GM13976 (cell line): ENCODE measurements at regions not wholly inside any gene's neighbourhood (a gene's known extent, or its start where the extent isn't known, plus 50 kb on each side); places are given as distances from the start of the nearest gene placed in this dataset.

Experiments used
- DNase-seq: peaks from one replicate; pipeline ENCODE4 v3.0.0; 2012; ENCODE audit warnings: low spot score
- in situ Hi-C: fragments of 300-500 bp; cut with MboI; formaldehyde crosslinking; loops from one replicate; pipeline ENCODE4 v1.12.0; 2022; ENCODE audit warnings: low sequenced_read_pairs, mixed read lengths, inconsistent platforms; ENCODE audit not compliant: unreplicated experiment
- TF ChIP-seq, protein P1 (sequence below): IDR thresholded peaks from 2 replicates; pipeline ENCODE4 v1.5.1; 2012; ENCODE audit warnings: borderline replicate concordance, mild to moderate bottlenecking; ENCODE audit not compliant: insufficient read depth; ENCODE audit errors: extremely low read depth, missing control alignments, control extremely low read depth

DNA sequence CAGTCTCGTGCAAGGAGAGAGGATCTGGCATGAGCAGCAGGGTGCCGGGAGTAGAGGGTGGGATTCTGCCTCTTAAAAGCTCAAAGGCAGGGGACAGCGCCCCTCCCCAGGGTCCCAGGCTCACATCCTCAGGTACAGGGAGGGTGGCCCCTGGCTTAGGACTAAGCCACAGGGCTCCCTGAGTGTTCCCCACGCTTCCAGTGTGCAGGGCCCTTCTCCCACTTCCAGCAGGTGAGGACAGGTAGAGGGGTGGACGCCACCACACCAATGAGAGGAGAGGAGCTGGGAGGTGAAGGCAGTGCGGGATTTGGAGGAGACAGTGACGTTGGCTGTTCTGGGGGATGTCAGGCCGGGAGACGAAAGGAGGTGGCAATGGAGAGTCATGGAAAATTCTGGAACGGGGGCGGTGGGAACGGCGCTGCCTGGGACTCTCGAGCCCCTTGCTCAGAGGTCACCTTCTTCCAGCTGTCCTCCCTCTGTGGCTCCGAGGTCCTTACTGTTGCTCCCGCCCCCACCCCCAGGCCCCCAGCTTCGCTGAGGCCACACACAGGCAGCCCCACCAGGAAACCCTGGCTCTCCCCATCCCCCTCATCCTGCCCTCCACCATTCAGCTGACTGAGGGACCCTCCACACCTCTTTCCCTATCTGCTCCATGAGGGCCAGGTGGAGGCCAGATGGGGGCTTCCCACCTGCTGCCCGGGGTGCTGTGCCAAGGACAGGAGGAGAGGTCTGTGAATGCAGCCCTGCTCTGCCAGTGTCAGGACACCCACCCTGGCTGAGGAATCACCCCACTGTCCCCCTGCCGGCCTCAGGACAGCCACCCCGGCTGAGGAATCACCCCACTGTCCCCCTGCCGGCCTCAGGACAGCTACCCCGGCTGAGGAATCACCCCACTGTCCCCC lies 57.7 kb upstream of the ACSF3 start:
- no peak for DNase-seq
- in situ Hi-C loops = no loop called here

GRCh38 chr16:89036776-89037175 lies 56.9 kb upstream of the ACSF3 start:
- no peak for DNase-seq
- TF ChIP-seq, protein P1, sequence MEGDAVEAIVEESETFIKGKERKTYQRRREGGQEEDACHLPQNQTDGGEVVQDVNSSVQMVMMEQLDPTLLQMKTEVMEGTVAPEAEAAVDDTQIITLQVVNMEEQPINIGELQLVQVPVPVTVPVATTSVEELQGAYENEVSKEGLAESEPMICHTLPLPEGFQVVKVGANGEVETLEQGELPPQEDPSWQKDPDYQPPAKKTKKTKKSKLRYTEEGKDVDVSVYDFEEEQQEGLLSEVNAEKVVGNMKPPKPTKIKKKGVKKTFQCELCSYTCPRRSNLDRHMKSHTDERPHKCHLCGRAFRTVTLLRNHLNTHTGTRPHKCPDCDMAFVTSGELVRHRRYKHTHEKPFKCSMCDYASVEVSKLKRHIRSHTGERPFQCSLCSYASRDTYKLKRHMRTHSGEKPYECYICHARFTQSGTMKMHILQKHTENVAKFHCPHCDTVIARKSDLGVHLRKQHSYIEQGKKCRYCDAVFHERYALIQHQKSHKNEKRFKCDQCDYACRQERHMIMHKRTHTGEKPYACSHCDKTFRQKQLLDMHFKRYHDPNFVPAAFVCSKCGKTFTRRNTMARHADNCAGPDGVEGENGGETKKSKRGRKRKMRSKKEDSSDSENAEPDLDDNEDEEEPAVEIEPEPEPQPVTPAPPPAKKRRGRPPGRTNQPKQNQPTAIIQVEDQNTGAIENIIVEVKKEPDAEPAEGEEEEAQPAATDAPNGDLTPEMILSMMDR = no peak
- in situ Hi-C loops = no loop called here

More for the DNA sequence above, 57.7 kb upstream of the ACSF3 start:
- TF ChIP-seq, protein P1 = no peak

DNA sequence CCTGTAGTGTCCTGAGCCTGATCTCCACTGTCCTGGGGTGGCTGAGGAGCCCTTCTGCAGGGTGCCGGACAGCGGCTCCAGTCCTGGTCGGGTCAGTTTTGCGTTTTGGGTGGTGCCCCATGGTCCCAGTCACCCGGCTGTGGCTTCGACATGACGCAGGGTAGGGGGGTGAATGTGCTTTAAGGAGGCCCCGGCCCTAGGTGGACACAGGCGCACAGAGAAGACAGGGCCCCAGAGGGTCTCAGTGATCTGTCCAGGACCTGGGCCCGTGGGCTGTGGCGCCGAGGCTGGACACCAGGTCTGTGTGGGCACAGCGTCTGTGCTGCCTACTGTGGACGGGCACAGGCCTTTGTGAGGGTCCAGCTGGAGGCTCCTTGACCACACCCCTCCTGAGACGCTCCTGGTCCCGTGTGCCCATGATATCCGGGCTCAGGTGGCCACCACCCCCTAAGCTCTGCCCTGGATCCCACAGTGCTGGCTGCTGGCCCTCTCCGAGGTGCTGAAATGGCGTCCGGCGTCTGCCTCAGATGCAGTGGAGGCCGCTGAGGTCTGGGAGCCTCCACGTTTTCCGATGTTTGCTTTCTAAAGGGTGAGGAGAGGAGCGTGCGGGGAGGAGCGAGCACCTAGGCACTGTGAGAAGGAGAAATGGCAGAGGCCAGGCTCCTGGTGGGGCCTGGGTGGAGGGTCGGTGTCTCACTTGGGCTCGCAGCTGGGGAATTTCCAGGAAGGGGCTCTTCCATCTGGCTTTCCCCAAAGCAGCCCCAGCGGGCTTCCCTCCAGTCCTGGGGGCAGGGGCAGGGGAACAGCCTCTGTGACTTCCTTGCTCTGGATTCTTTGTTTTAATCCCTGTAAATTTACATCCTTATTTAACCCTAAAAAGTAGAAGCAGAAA lies 56.1 kb upstream of the ACSF3 start:
- in situ Hi-C loops = no loop called here
- DNase-seq = peak; percentile 72

DNA sequence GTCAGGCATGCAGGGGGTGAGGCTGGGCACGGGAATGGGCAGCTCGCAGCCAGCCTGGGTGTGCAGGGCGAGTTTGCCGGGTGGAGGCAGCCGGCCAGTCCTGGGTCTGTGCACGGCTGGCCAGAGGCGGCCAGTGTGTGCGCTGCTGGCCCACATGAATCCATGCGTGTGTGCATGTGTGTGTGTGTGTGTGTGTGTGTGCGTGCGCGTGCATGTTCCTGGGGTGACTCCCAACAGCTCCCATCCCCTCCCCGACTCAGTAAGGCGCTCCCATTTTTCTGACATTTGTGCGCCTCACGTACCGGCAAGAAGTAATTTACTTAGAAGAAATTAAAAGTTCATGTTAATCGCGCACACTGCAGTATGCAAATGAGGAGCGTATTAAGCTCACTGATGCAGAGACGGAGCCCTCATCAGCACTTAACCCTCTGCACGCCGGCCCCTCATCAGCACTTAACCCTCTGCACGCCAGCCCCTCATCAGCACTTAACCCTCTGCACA lies 55.4 kb upstream of the ACSF3 start:
- no peak for DNase-seq
- in situ Hi-C loops = no loop called here
- TF ChIP-seq, protein P1 = no peak

More for the DNA sequence above, 56.1 kb upstream of the ACSF3 start:
- TF ChIP-seq, protein P1 = no peak

GRCh38 chr16:89038811-89039735 lies 54.6 kb upstream of the ACSF3 start:
- in situ Hi-C loops = no loop called here
- TF ChIP-seq, protein P1 = no peak
- no peak for DNase-seq
